Adrenal gland (tissue), 9 donors: ENCODE measurements at regions not wholly inside any gene's neighbourhood (a gene's known extent, or its start where the extent isn't known, plus 50 kb on each side); places are given as distances from the start of the nearest gene placed in this dataset.

ENCODE experiments used
- DNase-seq, 7 donors: peaks; one replicate each; pipeline ENCODE4 v3.0.0-alpha.2; 2019 to 2020
- H3K27ac ChIP-seq, 5 donors: fragments of 200-600 bp; sonication (generic) in 4 of 5; 1 replicate in 3 of 5; 2 replicates in 2 of 5; pipeline versions ENCODE4 v1.5.1 to v1.8.0; 2016 to 2020; ENCODE audit warnings: mild to moderate bottlenecking in 1 of 5
- H3K27me3 ChIP-seq: fragments of 200-600 bp; 2 replicates; pipeline ENCODE4 v1.8.0; 2021
- H3K36me3 ChIP-seq, 2 donors: fragments of 200-600 bp; replicated peaks in 1 of 2; 1 replicate in 1 of 2; 2 replicates in 1 of 2; pipeline versions ENCODE4 v1.5.1 to v1.8.0; 2018 to 2022
- H3K4me1 ChIP-seq, 2 donors: fragments of 200-600 bp; replicated peaks in 1 of 2; 1 replicate in 1 of 2; 2 replicates in 1 of 2; pipeline versions ENCODE4 v1.5.1 to v1.8.0; 2018 to 2021
- H3K4me3 ChIP-seq, 4 donors: fragments of 200-600 bp; sonication (generic) in 3 of 4; one replicate each; pipeline ENCODE4 v1.5.1; 2016 to 2018
- H3K9me3 ChIP-seq, 3 donors: fragments of 200-600 bp; sonication (generic) in 1 of 3; replicated peaks in 1 of 3; 1 replicate in 2 of 3; 2 replicates in 1 of 3; pipeline versions ENCODE4 v1.5.1 to v1.8.0; 2016 to 2021
- POLR2A ChIP-seq, 2 donors: fragments of 450-650 bp; IDR thresholded peaks; one replicate each; pipeline ENCODE4 v1.6.1; 2017; ENCODE audit warnings: antibody characterized with exemption in 2 of 2, mild to moderate bottlenecking in 2 of 2, moderate library complexity in 1 of 2
- WGBS, 4 donors: extraction: QIAGEN DNeasy Blood & Tissue Kit in 2 of 4; methylation state at CpG; one replicate each; pipeline versions ENCODE4 v1.1.5 to v1.1.7; 2013 to 2017; 5-methylcytosine and 5-hydroxymethylcytosine counted together
- intact Hi-C, 2 donors: fragments of 100-400 bp; cut with DNase I; formaldehyde crosslinking; loops; one replicate each; pipeline versions ENCODE4 v1.14.1 to v1.15.0; 2022 to 2023
- TF ChIP-seq, protein P1 (sequence below), 6 experiments: fragments of 450-650 bp in 4 of 6; fragments of 200-600 bp in 2 of 6; sonication (generic) in 1 of 6; IDR thresholded peaks; 1 replicate in 5 of 6; 2 replicates in 1 of 6; pipeline versions ENCODE4 v1.5.1 to v1.8.0; 2016 to 2021; ENCODE audit warnings: antibody characterized with exemption in 6 of 6, mild to moderate bottlenecking in 2 of 6, moderate library complexity in 1 of 6
- donor health status: healthy with polysubstance abuse.
- donor health status: Bipolar disorder and iron deficiency.
- donor health status: DM: yes; HTN: yes; CAD: no.
- donor health status: DM: no; HTN: no; CAD: no.
- donor health status: DM: no; HTN: no; CAD: no.

DNA sequence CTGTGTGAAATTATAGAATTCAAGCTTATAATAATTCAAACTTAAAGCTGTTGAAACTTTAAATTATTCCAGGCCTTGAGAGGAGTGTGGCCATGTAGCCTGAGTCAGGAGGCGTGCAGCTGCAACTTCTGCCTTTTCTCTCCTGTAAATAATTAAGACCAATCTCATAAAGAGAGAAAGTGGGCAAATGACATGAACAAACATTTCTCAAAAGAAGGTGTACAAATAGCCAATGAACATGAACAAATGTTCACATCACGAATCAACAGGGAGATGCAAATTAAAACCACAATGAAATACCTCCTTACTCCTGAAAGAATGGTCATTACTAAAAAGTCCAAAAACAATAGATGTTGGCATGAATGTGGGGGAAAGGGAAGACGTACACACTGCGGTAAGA lies 149.1 kb upstream of the MYCN start:
- 89 to 95% (median 92%) methylated on average over 4 of the region's 4 CpGs for WGBS, 4 donors
- no peak for TF ChIP-seq POLR2A (IDR thresholded peaks at IDR 0.05)
- TF ChIP-seq, protein P1, sequence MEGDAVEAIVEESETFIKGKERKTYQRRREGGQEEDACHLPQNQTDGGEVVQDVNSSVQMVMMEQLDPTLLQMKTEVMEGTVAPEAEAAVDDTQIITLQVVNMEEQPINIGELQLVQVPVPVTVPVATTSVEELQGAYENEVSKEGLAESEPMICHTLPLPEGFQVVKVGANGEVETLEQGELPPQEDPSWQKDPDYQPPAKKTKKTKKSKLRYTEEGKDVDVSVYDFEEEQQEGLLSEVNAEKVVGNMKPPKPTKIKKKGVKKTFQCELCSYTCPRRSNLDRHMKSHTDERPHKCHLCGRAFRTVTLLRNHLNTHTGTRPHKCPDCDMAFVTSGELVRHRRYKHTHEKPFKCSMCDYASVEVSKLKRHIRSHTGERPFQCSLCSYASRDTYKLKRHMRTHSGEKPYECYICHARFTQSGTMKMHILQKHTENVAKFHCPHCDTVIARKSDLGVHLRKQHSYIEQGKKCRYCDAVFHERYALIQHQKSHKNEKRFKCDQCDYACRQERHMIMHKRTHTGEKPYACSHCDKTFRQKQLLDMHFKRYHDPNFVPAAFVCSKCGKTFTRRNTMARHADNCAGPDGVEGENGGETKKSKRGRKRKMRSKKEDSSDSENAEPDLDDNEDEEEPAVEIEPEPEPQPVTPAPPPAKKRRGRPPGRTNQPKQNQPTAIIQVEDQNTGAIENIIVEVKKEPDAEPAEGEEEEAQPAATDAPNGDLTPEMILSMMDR (IDR thresholded peaks at IDR 0.05): no peak
- no peaks in the 10 kb centered on the region for H3K27me3 ChIP-seq
- no peak for DNase-seq
- no peaks in the 10 kb centered on the region for H3K36me3 ChIP-seq
- no peak overlapping the region for H3K4me3 ChIP-seq
- intact Hi-C loops: no loop called here
- no peak overlapping the region for H3K27ac ChIP-seq
- H3K9me3 ChIP-seq: no peaks in the 10 kb centered on the region
- H3K4me1 ChIP-seq: no peaks in the 10 kb centered on the region

DNA sequence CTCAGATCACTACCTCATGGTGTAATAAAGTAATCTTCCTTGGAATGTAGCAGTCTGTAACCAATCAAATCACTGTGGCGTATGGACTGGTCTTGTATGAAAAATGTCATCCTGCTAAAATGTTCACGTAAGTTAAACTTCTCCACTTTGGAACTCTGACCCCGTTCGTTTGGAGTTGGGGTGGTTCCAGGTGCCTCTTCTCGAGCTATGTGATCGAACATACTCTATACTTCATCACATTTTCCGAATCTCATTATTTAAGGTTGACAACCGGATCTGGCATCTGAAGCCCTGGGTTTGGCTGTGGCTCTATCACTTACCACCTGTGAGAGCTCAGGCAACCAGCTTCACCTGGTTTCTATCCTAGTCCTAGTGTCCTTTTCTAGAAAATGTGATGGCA lies 148.0 kb upstream of the MYCN start:
- no peaks in the 10 kb centered on the region for H3K27me3 ChIP-seq
- no peaks in the 10 kb centered on the region for H3K4me1 ChIP-seq
- TF ChIP-seq, protein P1 (IDR thresholded peaks at IDR 0.05): no peak
- TF ChIP-seq POLR2A (IDR thresholded peaks at IDR 0.05): no peak
- no peak overlapping the region for H3K27ac ChIP-seq
- intact Hi-C loops: no loop called here
- H3K9me3 ChIP-seq: no peaks in the 10 kb centered on the region
- WGBS, 4 donors: 71 to 86% (median 79%) methylated on average over 8 of the region's 8 CpGs
- no peaks in the 10 kb centered on the region for H3K36me3 ChIP-seq
- no peak for DNase-seq
- no peak overlapping the region for H3K4me3 ChIP-seq

DNA sequence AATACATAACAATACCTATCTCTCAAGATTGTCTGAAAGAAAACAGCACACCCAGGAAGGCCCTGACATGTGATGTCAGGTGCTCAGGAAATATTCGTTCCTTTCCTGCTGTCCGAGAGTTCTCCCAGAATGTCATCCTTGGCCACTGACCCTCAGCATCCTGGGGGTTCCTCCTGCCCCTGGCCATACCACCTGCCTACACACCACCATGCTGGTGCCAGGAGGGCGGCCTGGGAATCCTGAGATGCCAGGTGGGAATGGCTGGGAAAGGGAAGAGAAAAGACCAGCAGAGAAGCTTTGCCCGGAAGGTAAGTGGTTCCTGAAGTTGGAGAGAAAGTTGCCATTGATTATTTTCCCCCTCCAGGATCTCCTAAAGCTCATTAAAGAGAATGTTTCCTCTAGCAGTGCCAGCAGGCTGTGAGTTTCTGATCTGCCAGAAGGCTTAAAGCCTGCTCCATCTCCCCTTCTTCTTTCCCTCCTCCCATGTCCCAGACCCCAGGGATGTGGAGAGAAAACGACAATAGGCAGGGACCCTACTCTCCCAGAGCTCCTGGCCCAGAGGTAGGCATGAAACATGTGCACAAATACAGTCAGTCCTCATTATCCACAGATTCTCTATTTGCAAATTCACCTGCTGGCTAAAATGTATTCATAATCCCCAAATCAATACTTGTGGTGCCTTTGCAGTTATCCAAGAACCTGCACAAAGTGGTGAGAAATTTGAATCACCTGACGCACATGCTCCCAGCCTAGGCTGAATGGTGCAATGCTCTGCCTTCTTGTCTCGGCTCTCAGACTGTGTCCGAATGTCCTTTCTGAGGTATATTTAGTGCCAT lies 147.1 kb upstream of the MYCN start:
- WGBS, 4 donors: 66 to 87% (median 82%) methylated on average over 8 of the region's 8 CpGs
- no peaks in the 10 kb centered on the region for H3K27me3 ChIP-seq
- no peak overlapping the region for H3K4me3 ChIP-seq
- H3K9me3 ChIP-seq: no peaks in the 10 kb centered on the region
- intact Hi-C loops: no loop called here
- no peaks in the 10 kb centered on the region for H3K36me3 ChIP-seq
- H3K4me1 ChIP-seq: no peaks in the 10 kb centered on the region
- no peak for DNase-seq
- TF ChIP-seq, protein P1 (IDR thresholded peaks at IDR 0.05): no peak
- no peak for TF ChIP-seq POLR2A (IDR thresholded peaks at IDR 0.05)
- no peak overlapping the region for H3K27ac ChIP-seq

DNA sequence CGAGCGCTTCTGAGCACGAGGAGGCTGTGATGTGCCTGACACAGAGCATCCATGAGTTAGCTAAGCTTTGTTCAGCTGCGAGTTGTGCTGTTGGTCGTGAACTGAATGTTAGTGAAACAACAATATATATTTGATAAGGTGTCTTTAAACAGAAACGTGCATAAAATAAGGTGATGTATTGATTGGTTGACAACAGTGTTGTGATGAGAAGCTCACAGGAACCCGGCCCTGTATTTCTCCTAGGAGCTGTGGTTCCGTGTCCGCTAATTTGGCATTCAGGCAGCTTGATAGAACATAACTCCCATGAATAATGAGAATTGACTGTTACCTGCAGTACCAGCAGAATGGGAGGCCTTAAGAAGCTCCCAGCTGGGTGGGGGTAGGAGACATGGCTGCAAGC lies 146.4 kb upstream of the MYCN start:
- no peak for DNase-seq
- no peaks in the 10 kb centered on the region for H3K36me3 ChIP-seq
- intact Hi-C loops: no loop called here
- H3K27me3 ChIP-seq: no peaks in the 10 kb centered on the region
- no peaks in the 10 kb centered on the region for H3K4me1 ChIP-seq
- WGBS, 4 donors: 83 to 93% (median 85%) methylated on average over 9 of the region's 9 CpGs
- no peak overlapping the region for H3K4me3 ChIP-seq
- H3K9me3 ChIP-seq: no peaks in the 10 kb centered on the region
- no peak overlapping the region for H3K27ac ChIP-seq
- TF ChIP-seq POLR2A (IDR thresholded peaks at IDR 0.05): no peak
- TF ChIP-seq, protein P1 (IDR thresholded peaks at IDR 0.05): no peak
